ENCODE measurements at regions not wholly inside any gene's neighbourhood (a gene's known extent, or its start where the extent isn't known, plus 50 kb on each side); places are given as distances from the start of the nearest gene placed in this dataset.

GRCh38 chr11:89626366-89626765 is 83.7 kb upstream of the TRIM77 start:
- TF ChIP-seq CTCF (IDR thresholded peaks at IDR 0.05) (no peak), ZFX (IDR thresholded peaks at IDR 0.05; ENCODE audit: borderline replicate concordance) (no peak)

All from 22Rv1 (cell line).